ENCODE measurements at regions not wholly inside any gene's neighbourhood (a gene's known extent, or its start where the extent isn't known, plus 50 kb on each side); places are given as distances from the start of the nearest gene placed in this dataset.

DNA sequence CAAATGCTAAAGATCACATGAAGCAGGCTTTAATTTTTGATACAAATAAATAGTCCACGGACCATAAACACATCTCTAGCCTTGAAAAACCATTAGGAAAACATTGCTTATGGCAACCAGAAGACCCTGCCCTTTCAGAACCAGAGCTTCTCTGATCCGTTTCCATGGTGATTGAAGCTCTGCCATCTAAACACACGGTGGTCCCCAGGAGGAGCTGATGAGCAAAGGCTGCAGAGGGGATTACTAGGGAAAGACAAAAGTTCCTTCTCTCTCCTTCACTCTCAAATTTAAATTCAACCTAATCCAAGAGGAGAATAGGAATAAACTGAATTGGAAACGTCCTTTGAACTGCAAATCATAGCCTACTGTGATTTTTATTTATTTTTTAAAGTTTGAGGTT, 122.0 kb upstream of the ATP10A start:
- TF ChIP-seq, protein P1, sequence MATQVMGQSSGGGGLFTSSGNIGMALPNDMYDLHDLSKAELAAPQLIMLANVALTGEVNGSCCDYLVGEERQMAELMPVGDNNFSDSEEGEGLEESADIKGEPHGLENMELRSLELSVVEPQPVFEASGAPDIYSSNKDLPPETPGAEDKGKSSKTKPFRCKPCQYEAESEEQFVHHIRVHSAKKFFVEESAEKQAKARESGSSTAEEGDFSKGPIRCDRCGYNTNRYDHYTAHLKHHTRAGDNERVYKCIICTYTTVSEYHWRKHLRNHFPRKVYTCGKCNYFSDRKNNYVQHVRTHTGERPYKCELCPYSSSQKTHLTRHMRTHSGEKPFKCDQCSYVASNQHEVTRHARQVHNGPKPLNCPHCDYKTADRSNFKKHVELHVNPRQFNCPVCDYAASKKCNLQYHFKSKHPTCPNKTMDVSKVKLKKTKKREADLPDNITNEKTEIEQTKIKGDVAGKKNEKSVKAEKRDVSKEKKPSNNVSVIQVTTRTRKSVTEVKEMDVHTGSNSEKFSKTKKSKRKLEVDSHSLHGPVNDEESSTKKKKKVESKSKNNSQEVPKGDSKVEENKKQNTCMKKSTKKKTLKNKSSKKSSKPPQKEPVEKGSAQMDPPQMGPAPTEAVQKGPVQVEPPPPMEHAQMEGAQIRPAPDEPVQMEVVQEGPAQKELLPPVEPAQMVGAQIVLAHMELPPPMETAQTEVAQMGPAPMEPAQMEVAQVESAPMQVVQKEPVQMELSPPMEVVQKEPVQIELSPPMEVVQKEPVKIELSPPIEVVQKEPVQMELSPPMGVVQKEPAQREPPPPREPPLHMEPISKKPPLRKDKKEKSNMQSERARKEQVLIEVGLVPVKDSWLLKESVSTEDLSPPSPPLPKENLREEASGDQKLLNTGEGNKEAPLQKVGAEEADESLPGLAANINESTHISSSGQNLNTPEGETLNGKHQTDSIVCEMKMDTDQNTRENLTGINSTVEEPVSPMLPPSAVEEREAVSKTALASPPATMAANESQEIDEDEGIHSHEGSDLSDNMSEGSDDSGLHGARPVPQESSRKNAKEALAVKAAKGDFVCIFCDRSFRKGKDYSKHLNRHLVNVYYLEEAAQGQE (IDR thresholded peaks at IDR 0.05; ENCODE audit: insufficient replicate concordance, low read depth): no peak
- no peak for TF ChIP-seq GABPA (IDR thresholded peaks at IDR 0.05; ENCODE audit: low read depth)
- TF ChIP-seq POLR2AphosphoS5 (IDR thresholded peaks at IDR 0.05; ENCODE audit: low read depth): no peak
- no peak for DNase-seq (ENCODE audit: low read depth in 1 of 2, low spot score in 1 of 2)
- Histone ChIP-seq H3K4me3 (replicated peaks; ENCODE audit: insufficient read depth, low read length) (no peak overlapping the region), H3K27ac (replicated peaks) (no peak overlapping the region), H3K27me3 (ENCODE audit: insufficient read depth, poor library complexity, severe bottlenecking) (no peaks in the 10 kb centered on the region)

DNA sequence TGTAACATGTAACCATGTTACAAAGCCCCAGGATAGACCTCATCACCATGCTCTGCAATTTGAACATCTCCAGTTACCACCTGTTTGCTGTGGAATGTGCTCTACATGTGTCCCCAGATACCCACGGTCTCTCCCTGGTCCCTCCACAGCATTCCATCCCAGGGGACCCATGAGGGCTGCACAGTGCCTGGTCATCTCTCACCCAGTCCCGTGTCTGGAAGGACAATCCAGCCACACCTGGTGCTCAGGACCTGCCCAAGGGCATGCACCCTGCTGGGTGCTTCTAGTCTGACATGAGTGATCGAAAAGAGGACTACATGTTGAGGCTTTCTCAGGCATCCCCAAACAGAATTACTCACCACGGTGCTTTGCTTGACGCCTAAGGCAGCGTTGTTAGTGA, 119.6 kb upstream of the ATP10A start:
- no peaks in the 10 kb centered on the region for H3K27me3 ChIP-seq (ENCODE audit: insufficient read depth, poor library complexity, severe bottlenecking)
- H3K4me3 ChIP-seq (replicated peaks; ENCODE audit: insufficient read depth, low read length): no peak overlapping the region
- no peak for DNase-seq (ENCODE audit: low read depth in 1 of 2, low spot score in 1 of 2)
- TF ChIP-seq, protein P1 (IDR thresholded peaks at IDR 0.05; ENCODE audit: insufficient replicate concordance, low read depth): no peak
- TF ChIP-seq POLR2AphosphoS5 (IDR thresholded peaks at IDR 0.05; ENCODE audit: low read depth): no peak
- no peak overlapping the region for H3K27ac ChIP-seq (replicated peaks)

DNA sequence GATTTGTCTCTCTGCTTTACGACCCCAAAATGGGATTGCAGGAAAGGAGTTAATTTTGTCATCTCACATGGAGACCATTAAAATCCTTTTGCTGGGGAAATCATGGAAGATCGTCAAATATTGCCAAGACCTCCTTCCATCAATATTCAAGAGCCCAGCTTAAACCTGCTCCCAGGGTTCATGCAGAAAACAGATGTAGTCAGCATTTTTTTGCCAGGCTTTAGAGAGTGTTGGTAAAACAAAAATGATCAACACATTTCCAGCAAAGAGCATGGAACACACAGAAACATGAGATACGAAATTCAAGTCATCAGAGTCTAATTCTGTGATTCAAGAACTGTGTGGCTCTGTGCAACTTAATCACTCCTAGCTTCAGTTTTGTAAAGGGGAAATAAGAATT, 118.0 kb upstream of the ATP10A start:
- DNase-seq (ENCODE audit: low read depth in 1 of 2, low spot score in 1 of 2): no peak
- Histone ChIP-seq H3K27me3 (ENCODE audit: insufficient read depth, poor library complexity, severe bottlenecking) (no peaks in the 10 kb centered on the region), H3K27ac (replicated peaks) (no peak overlapping the region), H3K4me3 (replicated peaks; ENCODE audit: insufficient read depth, low read length) (no peak overlapping the region)
- TF ChIP-seq, protein P1 (IDR thresholded peaks at IDR 0.05; ENCODE audit: insufficient replicate concordance, low read depth): no peak
- TF ChIP-seq, protein P2, sequence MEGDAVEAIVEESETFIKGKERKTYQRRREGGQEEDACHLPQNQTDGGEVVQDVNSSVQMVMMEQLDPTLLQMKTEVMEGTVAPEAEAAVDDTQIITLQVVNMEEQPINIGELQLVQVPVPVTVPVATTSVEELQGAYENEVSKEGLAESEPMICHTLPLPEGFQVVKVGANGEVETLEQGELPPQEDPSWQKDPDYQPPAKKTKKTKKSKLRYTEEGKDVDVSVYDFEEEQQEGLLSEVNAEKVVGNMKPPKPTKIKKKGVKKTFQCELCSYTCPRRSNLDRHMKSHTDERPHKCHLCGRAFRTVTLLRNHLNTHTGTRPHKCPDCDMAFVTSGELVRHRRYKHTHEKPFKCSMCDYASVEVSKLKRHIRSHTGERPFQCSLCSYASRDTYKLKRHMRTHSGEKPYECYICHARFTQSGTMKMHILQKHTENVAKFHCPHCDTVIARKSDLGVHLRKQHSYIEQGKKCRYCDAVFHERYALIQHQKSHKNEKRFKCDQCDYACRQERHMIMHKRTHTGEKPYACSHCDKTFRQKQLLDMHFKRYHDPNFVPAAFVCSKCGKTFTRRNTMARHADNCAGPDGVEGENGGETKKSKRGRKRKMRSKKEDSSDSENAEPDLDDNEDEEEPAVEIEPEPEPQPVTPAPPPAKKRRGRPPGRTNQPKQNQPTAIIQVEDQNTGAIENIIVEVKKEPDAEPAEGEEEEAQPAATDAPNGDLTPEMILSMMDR (IDR thresholded peaks at IDR 0.05; ENCODE audit: insufficient read depth, low read length): no peak
- TF ChIP-seq GABPA (IDR thresholded peaks at IDR 0.05; ENCODE audit: low read depth) (no peak), SPI1 (IDR thresholded peaks at IDR 0.05; ENCODE audit: borderline replicate concordance, low read depth) (no peak), POLR2AphosphoS5 (IDR thresholded peaks at IDR 0.05; ENCODE audit: low read depth) (no peak)

DNA sequence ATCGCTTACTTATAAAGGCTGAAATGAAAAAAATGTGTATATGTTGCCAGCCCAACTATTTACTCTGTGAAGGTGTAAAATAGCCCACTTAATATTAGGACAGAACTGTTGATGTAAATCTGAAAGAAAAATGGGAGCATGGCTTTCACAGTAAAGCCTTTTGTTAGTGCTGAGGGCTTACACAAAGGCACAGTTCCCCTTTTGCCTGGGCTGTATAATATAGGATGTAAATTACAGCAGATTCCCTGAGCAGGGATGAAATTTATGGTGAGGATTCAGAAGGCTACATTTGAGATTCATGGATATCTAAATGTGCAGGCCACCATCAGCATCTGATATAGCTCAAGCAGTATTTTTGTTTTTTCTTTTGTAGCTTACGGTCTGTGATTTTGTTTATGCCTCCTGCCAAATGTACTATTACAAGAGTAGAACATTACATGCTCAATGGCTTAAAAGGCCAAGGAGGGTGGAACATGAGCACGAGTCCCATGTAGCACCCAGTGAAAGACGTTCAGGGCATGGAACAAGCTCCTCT, 109.1 kb upstream of the ATP10A start:
- TF ChIP-seq POLR2AphosphoS5 (IDR thresholded peaks at IDR 0.05; ENCODE audit: low read depth) (no peak), SPI1 (IDR thresholded peaks at IDR 0.05; ENCODE audit: borderline replicate concordance, low read depth) (no peak), GABPA (IDR thresholded peaks at IDR 0.05; ENCODE audit: low read depth) (no peak)
- TF ChIP-seq, protein P1 (IDR thresholded peaks at IDR 0.05; ENCODE audit: insufficient replicate concordance, low read depth): no peak
- TF ChIP-seq, protein P2 (IDR thresholded peaks at IDR 0.05; ENCODE audit: insufficient read depth, low read length): no peak
- H3K4me3 ChIP-seq (replicated peaks; ENCODE audit: insufficient read depth, low read length): no peak overlapping the region
- DNase-seq (ENCODE audit: low read depth in 1 of 2, low spot score in 1 of 2): no peak
- no peak overlapping the region for H3K27ac ChIP-seq (replicated peaks)
- H3K27me3 ChIP-seq (ENCODE audit: insufficient read depth, poor library complexity, severe bottlenecking): no peaks in the 10 kb centered on the region

Measured in HL-60 (cell line).